ENCODE measurements at regions not wholly inside any gene's neighbourhood (a gene's known extent, or its start where the extent isn't known, plus 50 kb on each side); places are given as distances from the start of the nearest gene placed in this dataset.

DNA sequence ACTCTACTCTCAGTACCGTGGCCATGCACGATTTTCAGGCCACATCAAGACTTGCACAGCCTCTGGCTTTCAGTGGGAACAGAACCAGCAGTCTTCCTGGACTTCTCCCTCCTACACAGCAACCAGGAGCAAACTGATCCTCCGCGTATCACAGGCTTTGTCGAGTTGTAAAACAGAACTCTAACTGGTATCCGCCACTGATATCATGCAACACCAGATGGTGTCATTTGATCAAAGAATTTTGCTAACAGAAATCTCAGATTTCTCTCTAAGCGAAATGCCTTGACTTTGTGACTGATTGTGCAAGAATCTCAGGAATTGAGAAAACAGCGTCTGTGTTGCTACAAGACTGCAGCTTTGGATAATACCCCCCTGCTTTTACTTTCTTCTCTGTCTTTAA lies 85.7 kb downstream of the COPS8 start:
- no peak for DNase-seq

DNA sequence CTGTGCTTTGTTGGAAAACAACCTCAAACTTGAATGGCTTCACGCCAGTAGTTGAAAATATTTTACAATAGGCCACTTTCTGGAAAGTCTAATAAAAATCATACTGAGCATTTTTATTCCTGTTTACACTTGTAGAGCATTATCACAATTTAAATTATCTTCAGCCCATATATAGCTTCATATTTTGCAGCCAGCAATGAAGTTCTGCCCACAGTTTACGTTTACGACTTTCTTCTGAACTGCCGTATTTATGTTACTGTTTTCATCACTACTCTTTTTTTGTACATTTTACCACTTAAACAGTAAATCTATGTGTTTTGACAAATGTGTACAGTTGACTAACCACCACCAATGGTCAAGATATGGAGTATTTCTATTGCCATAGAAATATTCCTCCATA lies 86.2 kb downstream of the COPS8 start:
- no peak for DNase-seq

DNA sequence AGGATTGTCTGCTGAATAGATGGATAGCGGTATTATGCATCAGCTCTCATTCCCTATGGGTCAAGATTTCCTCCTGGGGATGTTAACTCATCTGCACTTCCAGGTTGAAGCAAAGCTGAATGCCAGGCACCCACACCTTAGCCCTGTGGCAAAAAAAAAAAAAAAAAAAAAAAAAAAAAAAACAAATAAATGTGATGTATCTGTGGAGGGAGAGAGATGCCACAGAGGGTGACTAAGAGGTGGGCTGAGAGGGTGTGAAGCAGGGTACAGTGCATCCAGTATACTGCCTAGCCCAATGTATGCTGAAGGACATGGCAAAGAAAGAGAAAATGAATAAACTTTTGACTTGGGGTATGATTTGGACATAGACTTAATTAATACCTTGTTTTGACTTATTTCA lies 91.4 kb downstream of the COPS8 start:
- no peak for DNase-seq

DNA sequence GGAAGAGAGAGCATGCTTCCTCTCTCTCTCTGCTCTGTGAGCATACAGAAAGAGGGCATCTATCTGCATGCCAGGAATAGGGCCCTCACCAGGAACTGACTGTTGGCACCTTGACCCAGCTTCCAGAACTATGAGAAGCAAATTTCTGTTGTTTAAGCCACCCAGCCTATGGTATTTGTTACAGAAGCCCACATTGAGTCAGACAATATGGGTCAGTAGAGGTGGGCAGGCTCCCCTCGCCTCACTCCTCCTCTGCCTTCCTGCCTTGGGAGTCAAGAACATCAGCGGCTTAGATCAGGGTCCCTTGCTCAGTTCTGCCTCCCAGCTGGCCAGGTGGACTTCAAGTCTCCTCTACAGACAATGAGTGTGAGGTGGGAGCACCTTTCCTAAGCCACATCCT lies 92.3 kb downstream of the COPS8 start:
- DNase-seq, result no peak

DNA sequence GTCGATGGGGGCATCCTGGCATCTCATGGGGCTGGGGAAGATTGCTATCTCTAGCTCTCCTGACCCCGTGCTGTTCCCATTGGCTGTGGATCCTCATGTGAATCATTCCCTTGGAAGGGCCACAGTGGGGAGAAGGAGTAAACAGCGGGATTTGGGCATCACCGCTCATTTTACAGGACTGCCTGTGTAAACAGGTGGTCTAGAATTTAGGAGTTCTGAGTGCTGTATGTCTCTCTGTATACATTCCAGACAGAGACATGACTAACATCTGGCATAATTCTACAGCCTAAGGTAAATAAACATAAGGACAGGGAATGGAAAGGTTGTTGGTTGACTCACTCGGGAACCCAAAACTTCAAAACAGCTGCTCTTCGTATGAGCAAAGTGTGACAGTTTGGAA lies 92.7 kb downstream of the COPS8 start:
- DNase-seq, result no peak

DNA sequence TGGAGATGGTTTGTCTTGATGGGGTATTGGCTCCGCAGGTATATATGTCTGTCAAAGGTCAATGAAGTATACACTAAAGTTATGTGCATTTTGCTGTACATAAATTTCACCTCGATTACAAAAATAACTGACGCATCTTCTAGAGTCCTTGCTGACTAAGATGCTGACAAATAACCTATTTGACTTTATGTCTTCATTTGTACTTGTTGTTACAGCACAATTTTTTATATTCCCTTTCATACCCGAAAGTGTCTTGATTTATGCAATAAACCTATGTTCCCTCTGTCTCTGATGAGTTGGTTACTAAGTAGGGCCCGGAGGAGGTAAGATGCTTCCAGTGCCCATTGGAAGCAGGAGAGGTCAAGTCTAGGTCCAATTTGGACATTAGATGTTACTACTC lies 93.5 kb downstream of the COPS8 start:
- no peak for DNase-seq

DNA sequence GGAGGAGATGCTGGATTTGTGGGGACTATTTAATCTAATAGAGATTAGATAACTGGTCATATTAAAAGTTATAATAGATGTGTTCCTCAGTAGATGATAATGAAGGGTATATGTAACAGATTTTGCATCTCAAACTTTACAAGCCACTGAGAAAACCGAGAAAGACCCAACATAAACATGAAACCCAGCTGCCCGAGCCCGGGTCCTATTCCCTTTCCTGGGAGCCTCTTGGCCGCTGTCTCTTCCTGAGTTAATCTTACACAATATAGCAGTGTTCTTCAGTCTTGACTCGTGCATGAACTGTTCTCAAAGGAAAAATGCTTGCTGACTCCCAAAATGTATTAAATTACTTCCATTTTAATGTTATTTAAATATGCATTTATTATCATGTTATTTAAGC lies 94.5 kb downstream of the COPS8 start:
- no peak for DNase-seq

DNA sequence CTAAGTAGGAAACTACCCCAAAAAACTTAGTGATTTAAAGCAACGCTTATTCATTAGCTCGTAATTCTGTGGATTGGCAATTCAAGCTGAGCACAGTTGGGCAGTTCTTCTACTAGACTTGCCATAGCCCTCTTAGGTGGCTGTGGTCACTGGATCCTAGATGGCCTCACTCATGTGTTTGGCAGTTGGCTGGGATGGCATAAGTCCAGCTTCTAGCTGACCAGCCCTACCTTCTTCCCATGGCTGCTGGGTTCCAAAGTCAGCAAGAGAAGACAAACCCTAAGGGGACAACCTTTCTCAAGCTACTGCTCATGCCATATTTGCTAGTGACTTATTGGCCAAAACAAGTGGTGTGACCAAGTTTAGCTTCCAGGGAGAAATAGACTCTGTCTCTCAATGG lies 95.3 kb downstream of the COPS8 start:
- no peak for DNase-seq

DNA sequence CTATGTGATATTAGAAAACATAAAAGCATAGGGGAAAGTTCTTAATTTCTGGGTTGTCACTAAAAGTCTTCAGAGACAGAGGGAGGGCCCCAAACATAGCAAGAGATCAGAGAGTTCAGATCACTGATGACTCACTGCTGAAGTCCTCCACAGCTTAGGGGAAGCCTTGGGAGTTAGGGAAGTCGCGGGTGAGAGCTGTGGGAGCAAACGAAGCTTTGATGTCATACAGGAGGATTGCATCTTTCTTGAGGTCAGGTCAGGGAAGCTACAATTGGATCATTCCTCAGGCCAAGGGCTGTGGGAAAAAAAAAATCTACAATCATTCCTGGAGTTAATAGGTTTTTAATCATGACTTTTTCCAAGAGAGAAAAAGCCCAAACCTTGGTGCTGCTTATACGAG lies 96.2 kb downstream of the COPS8 start:
- DNase-seq, result no peak

DNA sequence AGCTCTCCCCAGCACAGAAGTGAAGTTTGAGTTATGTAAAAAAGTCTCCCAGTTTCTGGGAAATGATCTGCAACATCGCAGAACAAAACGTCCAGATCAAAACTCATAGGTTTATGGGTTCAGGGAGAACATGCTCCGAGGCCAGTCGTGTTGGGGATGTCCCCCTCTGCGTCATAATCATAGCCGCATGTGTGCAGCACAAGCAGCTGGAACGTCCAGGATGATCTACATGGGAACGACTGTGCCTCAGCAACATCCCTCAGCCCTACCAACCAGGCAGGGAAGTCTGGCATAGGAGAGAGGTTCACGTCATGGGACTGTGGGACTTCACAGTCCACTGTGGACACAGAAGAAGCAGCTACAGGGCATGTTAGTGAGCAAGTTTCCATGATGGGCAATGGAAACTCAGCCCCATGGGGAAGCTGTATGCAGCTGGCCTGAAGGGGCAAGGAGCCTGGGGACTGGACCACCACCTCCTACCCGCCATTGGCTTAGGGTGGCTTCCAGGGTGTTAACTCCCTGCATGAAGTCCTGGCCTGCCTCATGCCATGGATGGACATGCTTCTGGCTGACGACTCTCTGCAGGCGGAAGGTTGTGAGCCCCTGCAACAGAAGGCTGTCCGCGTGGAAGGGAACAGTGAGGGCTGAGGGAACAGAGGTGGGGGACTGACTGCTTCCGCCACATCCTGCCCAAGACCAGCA lies 96.9 kb downstream of the COPS8 start:
- no peak for DNase-seq

DNA sequence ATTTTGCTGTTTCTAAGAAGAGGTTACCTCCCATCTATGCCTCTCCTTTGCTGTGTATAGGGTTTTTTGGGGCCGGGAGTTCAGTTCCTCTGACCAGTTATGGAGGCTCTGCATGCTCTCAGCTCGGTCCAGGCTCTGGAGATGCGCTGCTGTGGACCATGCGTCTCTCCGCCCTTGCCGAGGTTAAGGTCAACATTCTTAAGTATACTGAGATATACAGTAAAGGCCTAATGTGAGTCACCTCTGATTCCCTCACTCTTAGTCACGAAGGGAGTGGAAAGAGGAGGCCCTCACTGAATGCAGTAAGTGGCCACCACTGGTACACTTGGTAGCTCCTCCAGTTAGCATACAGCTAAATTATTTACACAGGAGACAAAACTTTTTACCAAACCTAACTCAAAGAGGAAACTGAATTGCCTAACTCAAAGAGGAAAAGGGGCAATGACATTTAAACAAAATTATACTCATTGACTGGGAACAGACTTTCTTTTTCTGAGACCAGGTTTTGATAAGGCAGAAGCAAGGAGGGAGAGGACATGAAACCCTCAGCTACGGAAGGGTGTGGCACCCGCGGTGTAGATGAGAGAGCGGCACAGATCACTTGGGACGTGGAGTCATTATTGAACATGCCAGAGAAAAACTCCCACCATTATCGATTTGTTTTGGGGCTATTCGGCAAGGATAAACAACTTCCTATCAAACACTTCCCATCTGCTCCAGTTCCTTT lies 98.7 kb downstream of the COPS8 start:
- no peak for DNase-seq

DNA sequence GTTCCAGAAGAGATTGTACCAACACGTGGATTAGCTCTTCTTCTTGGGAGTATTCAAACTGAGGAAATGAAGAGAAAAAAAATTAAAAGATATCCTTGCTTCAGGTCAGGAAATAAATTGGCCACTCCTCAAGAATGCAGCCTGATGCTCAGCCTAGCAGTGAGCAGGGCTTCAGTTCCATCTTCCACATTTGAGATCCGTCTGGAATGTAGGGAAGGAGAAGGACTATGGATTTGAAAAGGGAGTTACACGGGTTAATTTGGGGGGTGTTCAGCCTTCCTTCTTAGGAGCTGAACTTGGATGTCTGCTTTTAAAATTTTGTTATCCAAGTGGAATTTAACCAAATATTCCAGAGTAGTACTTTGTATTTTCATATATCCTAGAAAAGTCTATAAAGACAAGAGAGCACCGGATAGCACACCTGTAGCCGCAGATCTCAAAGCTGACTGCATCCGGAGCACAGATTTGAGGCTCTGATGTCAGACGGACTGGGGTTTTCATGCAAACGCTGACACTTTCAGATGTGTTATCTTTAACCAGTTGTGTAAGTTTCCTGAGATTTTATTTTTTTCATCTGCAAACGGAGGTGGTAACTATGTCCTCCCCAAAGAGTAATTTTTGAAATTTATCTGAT lies 99.3 kb downstream of the COPS8 start:
- no peak for DNase-seq

DNA sequence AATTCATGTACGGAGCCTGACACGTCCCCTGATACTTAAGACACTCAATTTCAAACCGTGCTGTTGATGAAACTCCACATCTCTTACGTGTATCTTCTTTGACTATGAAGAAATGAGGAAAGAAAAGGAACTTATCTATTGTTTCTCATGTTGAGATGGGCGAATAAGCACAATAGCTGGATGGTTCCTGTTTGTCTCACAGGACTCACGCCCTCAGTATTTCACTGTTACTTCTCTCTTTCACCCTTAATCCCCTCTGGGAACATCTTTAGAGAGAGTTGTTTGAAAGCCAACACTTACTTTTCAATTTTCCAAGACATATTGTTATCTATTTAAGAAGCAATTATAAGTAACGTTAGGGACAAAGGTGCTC lies 99.8 kb downstream of the COPS8 start:
- DNase-seq, result no peak

DNA sequence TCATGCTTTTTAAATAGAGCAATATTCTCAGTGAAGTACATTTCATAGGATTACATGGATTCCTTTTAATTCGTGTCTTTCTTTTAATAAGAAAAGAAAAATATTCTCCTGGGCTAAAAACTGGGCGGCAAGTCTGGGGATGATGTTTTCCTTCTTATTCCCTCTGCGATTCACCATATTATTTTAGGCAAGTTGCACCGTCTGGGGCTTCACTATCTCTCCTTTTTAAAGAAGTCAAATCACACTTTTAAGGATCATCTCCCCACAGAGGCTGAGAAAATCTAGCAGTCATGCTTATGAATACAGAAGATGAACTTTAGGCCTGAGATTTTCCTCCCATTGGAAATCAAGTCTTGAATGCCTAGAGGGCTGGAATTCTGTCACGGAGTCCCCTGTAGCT lies 104.1 kb downstream of the COPS8 start:
- DNase-seq, result no peak

DNA sequence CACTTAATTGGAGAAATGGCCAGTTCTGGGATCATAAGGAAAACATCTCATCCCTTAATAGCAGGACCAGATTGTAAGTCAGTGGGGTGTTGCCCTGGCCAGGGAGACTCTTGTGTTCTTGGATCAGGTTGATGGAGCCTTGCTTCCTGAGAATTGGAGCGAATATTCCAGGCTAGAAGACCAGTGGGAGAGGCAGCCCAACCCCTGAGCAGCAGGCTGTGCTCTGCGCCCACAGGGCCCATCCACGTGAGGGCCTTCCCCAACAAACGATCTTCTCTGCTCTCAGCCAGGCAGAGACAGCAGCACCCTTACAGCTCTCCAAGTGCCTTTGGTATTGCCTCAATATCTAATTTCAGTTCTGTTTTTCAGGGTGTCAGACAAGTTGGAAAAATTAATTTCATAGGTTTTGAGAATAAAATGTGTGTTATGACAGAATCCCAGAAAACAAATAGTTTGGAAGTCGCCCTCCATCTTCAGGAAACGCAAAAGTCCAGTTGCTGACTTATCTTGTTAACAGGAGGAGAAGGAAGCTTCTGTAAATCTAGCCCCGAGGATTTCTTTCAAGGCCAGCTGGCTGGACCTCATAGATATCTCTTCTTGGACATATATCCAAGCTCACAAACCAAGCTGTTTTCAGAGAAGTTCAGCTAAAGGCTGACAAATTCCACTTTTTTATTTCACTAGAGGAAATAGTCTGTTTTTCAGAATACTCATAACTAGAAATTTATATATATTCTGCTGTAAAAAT lies 105.5 kb downstream of the COPS8 start:
- no peak for DNase-seq

DNA sequence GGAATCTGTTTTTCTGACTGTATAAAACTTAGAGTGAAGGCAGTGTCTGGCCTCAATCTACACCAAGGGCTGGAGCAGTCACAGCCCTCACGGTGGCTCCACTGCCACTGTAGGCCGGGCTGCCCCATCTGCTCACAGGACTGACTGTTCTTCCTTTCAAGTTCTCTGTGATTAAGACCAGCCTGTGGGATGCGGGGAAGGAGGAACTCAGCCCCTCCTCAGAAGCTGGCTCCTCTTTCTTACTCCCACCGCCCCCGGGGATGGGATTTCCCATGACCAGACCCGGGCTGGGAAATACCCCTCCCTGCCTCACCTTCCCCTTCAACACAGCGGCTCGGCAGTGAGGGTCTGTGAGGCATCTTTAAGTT lies 106.0 kb downstream of the COPS8 start:
- no peak for DNase-seq

DNA sequence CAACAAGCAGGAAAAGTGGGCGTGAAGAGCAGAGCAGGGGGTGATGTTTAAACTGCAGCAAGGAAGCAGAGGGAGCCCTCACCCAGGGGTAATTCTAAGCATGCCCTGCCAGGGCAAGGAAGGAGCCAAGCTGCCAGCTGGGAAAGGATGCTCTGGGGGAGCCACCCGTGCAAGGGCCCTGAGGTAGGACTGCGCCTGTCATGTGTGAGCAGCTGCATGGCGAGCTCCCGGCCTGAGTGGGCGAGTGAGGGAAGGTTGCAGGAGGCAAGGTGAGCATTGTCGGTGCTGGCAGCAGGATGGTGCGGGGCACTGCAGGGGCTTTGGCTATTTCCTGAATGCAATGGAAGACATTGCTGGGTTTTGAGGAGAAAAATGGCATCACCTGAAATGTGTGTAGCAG lies 107.2 kb downstream of the COPS8 start:
- DNase-seq, result no peak

DNA sequence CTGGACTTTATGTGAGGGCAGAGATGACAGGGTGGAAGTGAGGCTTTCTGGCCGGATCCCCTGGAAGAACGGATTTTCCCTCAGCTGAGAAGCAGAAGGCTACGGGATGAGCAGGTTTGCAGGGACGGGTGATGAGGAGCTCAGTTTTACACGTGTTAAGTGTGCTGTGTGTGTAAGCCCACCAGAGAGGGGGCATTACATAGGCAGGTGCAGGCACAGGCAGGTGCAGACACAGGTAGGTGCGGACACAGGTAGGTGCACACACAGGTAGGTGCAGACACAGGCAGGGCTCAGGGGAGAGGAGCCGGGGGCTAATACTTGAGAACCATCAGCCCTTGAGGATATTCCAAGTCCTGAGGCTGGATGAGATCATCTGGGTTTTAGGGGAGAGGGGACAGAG lies 107.7 kb downstream of the COPS8 start:
- DNase-seq, result no peak

DNA sequence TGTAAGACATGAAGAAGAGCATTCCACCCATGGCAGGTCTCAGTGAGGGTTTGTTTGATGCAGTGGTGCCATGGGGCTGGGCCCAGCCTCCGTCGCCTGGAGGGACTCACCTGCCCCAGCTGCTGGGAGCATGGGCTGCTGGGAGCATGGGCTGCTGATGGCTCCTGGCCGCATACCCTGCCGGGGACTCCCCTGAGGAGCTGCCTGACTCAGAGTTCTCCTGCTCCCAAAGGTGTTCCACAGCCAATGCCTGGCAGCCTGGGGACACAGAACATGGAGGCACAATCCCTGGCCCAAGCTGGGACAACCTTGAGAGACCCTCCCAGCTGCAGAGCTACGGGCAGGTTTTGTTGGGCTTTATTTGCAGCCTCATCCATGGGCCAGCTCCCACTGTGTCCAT lies 108.4 kb downstream of the COPS8 start:
- no peak for DNase-seq

DNA sequence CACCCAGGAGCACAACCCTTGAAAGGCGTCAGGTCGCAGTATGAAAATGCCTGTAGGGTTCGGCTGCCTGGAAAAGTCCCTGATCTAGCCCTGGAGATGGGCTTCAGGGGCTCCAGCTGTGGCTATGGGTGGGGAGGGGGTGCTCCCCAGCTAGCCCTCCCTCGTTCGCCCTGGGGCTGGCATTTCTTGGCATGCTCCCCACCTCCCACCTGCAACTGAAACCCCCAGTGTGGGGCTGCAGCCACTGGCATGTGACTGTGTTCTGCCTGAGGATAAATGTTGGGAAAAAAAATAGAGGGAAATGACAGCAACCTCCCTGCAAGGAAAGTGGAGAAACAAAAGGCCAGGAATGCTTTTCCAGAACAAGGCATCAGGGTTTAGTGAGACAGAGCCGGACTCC lies 109.2 kb downstream of the COPS8 start:
- DNase-seq, result no peak

DNA sequence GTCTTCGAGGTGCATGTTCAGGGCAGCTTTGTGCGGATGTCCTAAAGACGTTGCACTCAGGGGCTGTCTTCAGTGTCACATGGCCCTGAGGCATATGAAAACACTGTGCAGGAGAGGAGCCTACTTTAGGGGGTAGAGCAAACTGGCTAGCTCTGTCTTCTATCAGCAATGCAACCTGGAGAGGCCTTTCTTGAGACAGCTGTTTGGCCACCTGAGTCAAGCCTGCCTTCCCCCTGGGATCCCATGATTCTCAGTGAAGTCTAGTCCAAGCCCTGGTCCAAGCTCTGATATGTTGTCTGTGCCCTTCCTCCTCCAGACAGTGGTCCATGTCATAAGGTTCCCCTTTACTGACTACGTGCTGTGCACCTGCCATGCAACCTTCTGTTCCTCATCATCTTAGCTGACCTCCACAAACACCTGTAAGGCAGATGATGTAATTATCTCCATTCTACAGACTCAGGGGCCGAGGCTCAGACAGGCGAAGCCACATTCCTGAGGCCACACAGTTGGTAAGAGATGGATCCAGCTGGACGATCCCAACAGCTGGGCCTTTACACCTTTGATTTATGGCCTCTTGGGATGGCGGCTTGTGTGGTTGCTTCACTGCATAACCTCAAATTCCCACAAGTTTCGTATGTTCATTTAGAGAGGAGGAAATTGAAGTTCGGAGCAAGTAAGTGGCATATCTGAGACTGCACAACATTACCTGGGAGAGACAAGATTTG lies 109.9 kb downstream of the COPS8 start:
- no peak for DNase-seq

DNA sequence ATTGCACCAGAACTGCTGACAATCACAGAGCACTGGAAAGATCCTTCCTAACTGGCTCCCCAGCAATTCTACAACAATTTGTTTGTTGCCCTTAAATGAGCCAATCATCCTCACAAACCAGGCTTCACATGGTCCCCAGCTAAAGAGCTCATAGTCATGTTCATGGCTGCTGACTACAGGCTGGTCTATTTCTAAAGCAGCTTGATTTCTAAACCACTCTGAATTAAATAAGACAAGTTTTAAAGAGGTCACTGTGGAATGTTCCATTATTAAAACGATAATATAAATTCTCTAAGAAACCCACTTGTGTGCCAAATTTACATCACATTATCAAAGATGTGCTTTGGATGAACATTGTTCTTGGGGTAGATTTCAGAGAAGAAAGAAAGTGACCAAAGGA lies 110.7 kb downstream of the COPS8 start:
- no peak for DNase-seq
